Brain microvascular endothelial cell (primary cell): ENCODE measurements at regions not wholly inside any gene's neighbourhood (a gene's known extent, or its start where the extent isn't known, plus 50 kb on each side); places are given as distances from the start of the nearest gene placed in this dataset.

Experiments used
- DNase-seq: peaks from one replicate; pipeline ENCODE4 v3.0.0-alpha.2; 2020
- H3K27ac ChIP-seq: fragments of 250-450 bp; sonication (Bioruptor Pico); 2 replicates; pipeline ENCODE4 v1.5.1; 2020; ENCODE audit warnings: mild to moderate bottlenecking, moderate library complexity
- H3K27me3 ChIP-seq: fragments of 250-450 bp; sonication (Bioruptor Pico); replicated peaks from 2 replicates; pipeline ENCODE4 v1.5.1; 2020; ENCODE audit warnings: mild to moderate bottlenecking
- H3K36me3 ChIP-seq: fragments of 250-450 bp; sonication (Bioruptor Pico); replicated peaks from 2 replicates; pipeline ENCODE4 v1.5.1; 2020; ENCODE audit warnings: mild to moderate bottlenecking
- H3K4me3 ChIP-seq: 2 replicates; pipeline ENCODE4 v1.5.1; 2011; ENCODE audit warnings: low read depth, mild to moderate bottlenecking, control low read depth, low read length, moderate library complexity
- in situ Hi-C: cut with HindIII; loops from 2 replicates; pipeline ENCODE4 v1.10.0; 2017; ENCODE audit warnings: low sequenced_read_pairs, low pct_ligation_motif_present
- TF ChIP-seq, protein P1 (sequence below): IDR thresholded peaks from 2 replicates; pipeline ENCODE4 v1.5.1; 2011; ENCODE audit warnings: low read depth, mild to moderate bottlenecking, moderate library complexity, low read length, control low read depth, inconsistent platforms; ENCODE audit errors: missing control alignments

DNA sequence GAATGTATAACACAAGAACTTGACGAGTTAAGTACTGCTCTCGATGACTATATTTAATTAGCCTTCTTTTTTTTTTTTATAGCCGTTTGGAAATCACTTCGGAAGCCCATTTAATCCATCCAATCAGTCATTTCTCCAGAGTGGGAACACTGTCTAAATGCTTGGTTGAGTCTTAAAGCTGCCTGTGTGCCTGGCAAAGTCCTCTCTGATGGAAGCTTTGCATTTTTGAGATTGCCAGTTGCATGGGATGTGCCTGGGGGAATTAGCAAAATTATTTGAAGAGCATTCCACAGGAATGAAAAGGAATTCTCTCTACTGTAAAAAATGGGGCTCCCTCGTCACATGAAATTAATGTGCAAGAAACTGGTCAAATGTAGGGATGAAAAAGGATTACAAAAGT is 398.8 kb upstream of the RPS6KA3 start:
- Histone ChIP-seq H3K36me3 (no peaks in the 10 kb centered on the region), H3K4me3 (no peak overlapping the region), H3K27ac (no peak overlapping the region), H3K27me3 (no peaks in the 10 kb centered on the region)
- no peak for DNase-seq
- TF ChIP-seq, protein P1, sequence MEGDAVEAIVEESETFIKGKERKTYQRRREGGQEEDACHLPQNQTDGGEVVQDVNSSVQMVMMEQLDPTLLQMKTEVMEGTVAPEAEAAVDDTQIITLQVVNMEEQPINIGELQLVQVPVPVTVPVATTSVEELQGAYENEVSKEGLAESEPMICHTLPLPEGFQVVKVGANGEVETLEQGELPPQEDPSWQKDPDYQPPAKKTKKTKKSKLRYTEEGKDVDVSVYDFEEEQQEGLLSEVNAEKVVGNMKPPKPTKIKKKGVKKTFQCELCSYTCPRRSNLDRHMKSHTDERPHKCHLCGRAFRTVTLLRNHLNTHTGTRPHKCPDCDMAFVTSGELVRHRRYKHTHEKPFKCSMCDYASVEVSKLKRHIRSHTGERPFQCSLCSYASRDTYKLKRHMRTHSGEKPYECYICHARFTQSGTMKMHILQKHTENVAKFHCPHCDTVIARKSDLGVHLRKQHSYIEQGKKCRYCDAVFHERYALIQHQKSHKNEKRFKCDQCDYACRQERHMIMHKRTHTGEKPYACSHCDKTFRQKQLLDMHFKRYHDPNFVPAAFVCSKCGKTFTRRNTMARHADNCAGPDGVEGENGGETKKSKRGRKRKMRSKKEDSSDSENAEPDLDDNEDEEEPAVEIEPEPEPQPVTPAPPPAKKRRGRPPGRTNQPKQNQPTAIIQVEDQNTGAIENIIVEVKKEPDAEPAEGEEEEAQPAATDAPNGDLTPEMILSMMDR, result no peak
- in situ Hi-C loops, result no loop called here

DNA sequence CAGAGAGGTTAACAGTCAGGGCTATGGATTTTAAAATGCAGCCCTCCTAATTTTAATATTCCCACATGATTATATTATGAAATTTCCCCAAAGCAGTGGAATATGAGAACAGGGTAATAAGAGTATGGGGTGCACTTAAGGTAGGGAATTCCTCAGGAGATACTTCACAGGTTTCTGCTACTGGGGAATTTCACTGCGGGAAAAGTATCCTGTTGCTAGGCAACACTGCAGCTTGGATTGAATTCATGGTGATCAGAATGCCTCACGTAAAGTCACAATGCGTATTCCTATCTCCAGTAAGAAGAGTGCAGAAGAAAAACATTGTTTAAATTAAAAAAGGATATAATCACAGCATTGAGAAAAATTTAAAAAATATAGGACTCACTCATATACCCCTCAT is 398.1 kb upstream of the RPS6KA3 start:
- DNase-seq, result no peak
- TF ChIP-seq, protein P1, result no peak
- in situ Hi-C loops, result no loop called here
- H3K4me3 ChIP-seq, result no peak overlapping the region
- H3K27ac ChIP-seq, result no peak overlapping the region
- H3K27me3 ChIP-seq, result no peaks in the 10 kb centered on the region
- no peaks in the 10 kb centered on the region for H3K36me3 ChIP-seq

DNA sequence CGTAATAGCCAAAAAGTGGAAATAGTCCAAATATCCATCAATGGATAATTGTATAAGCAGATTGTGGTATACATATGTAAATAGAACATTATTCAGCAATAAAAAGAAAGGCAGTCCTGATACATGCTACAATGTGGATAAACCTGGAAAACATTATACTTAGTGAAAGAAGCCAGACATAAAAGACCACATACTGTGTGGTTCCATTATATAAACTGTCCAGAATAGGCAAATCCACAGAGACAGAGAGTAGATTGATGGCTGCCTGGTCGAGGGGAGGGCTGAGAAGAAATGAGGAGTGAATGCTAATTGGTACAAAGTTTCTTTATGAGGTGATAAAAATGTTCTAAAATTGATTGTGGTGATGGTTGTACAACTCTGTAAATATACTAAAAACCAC is 397.4 kb upstream of the RPS6KA3 start:
- DNase-seq, result no peak
- TF ChIP-seq, protein P1, result no peak
- Histone ChIP-seq H3K27ac (no peak overlapping the region), H3K27me3 (no peaks in the 10 kb centered on the region), H3K36me3 (no peaks in the 10 kb centered on the region), H3K4me3 (no peak overlapping the region)
- in situ Hi-C loops, result no loop called here

DNA sequence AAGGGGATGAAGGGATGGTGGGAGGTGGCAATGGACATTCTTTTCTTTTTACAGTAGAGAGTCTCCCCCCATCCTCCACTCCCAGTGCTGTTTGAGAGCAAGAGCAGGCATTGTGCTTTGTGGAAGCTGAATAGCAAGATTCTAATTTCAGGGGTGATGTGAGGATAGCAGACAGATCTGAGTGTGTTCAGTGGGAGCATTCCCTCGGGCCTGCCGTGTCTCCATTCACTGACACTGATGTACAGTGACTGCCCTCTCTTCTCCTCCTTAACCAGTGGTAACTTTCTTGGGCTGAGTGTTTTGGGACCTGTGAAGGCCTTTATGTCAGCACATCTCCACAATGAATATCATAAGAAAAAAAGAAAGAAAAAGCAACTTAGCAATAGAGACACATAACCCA is 396.6 kb upstream of the RPS6KA3 start:
- in situ Hi-C loops, result no loop called here
- no peaks in the 10 kb centered on the region for H3K36me3 ChIP-seq
- TF ChIP-seq, protein P1, result no peak
- H3K4me3 ChIP-seq, result no peak overlapping the region
- no peaks in the 10 kb centered on the region for H3K27me3 ChIP-seq
- H3K27ac ChIP-seq, result no peak overlapping the region
- DNase-seq, result no peak

DNA sequence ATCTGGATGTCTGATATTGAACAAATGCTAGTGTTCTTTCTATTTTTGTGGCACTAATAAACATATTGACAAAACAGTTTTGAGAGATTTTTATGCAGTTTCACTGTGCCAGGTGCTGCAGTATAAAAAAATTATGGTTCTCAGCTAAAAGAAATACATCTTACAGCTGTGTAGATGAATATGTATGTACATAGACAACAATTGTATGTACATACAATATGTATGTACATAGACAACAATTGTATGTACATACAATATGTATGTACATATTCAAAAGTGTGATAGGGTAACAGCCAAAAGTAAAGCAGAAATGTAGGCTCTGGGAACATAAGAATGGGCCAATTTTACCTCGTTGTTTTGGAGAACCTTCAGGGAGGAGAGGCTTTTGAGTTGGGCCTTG is 390.0 kb upstream of the RPS6KA3 start:
- no peaks in the 10 kb centered on the region for H3K27me3 ChIP-seq
- no peak overlapping the region for H3K4me3 ChIP-seq
- H3K27ac ChIP-seq, result no peak overlapping the region
- in situ Hi-C loops, result no loop called here
- TF ChIP-seq, protein P1, result no peak
- no peaks in the 10 kb centered on the region for H3K36me3 ChIP-seq
- no peak for DNase-seq

DNA sequence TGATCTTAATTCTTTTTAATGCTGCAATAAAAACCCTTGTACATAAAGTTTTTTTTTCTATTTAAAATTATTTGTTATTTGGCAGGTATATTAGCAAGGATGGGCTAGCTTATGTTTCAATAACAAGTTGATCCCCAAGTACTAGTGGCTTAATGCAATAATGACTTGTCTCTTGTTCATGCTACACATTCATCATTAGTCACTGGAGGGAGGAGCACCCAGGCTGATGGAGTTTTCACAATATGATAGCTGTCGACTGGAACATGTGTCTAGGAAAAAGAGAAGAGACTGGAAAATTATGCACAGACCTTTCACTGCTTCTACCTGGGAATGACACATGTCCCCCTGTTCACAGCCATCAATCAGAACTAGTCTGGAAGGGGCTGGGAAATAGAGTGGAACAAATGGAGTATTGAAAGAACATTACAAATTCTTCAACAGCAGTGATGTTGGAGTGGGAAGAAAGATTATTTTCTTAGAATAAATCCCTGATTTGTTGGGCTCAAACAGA is 387.9 kb upstream of the RPS6KA3 start:
- in situ Hi-C loops, result no loop called here
- H3K27me3 ChIP-seq, result no peaks in the 10 kb centered on the region
- no peaks in the 10 kb centered on the region for H3K36me3 ChIP-seq
- TF ChIP-seq, protein P1, result no peak
- DNase-seq, result no peak
- H3K27ac ChIP-seq, result no peak overlapping the region
- no peak overlapping the region for H3K4me3 ChIP-seq
